T-helper 1 cell treated with Interleukin-12 subunit alpha and Interleukin-12 subunit beta and Interleukin-4 antibody, amounts not matched to agents 30 ng/mL and 1 ng/mL, for 36 hours (primary cell): ENCODE measurements at regions not wholly inside any gene's neighbourhood (a gene's known extent, or its start where the extent isn't known, plus 50 kb on each side); places are given as distances from the start of the nearest gene placed in this dataset.
"Not testable (repeated sequence)": the region's sequence is repeated elsewhere in the genome, so short reads cannot be mapped to it uniquely, and the experiment has no call there.

Experiments
- intact Hi-C: fragments of 100-400 bp; cut with micrococcal nuclease; formaldehyde crosslinking; loops from one replicate; pipeline ENCODE4 v1.15.1; 2024

DNA sequence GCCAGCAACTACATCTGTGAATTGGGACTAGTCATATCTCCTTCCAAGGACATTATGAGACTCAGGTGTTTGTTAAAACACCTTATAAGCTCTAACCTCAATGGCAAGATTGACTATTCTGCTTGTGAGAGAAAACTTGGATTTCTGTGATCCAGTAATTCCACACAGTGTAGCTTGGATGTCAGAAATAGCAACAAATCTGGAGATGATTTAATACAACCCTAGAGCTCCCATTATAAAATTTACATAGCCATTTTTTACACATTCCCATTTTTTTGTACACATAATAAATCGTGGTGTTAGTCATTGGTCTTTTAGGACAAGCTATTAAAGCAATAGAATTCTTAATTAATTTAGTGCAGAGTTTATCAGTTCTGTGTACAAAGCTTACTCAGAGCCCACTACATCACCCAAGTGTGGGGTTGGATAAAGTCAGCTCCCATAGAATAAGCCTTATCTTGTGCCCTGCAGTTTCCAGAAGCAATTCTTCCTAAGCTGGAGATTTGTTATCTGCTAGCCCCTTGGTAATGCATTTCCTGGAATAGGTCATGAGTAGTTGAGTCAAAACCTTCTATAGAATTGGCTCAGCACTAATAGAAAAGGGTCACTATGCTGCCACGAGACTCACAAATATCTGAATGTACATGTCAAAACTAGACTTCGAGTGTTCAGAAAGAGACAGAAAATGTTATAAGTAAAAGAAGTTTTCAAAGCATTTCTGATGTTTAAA is 434.0 kb upstream of the RUNX1 start:
- intact Hi-C loops = no loop called here

DNA sequence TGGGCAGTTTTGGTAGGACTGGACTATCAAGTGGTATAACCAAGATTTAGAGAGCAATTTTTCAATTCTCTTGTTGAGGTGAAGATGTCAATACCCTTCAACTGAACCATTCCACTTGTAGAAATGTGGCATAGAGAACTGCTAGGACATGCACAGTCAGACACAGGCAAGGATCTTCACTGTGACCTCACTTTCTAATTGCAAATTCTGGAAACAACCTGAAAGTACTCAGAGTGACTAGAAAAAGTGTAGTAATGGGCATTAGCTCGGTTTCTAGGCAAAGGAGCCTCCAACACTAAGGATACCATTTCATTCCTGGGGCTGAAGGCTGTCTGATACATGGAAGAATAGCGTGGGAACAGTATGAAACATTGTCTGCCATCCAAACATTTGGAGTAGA is 433.0 kb upstream of the RUNX1 start:
- intact Hi-C loops = no loop called here

DNA sequence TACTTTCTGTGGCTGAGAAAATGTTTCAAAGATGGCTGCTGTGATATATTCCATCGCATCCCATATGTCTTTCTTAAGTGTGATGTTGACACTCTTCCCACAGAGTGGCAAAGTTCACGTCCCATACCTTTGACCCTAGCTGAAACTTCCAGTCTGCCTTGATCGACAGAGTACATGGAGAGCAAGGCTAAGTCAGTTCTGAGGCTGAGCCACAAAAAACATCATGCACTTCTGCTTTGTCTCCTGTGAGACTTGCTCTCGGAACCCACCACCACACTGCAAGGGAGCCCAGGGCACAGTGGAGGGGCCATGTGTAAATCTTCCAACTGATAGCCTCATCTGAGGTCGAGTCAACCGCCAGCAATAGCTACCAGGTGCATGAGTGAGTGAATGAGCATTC is 431.9 kb upstream of the RUNX1 start:
- intact Hi-C loops = no loop called here

DNA sequence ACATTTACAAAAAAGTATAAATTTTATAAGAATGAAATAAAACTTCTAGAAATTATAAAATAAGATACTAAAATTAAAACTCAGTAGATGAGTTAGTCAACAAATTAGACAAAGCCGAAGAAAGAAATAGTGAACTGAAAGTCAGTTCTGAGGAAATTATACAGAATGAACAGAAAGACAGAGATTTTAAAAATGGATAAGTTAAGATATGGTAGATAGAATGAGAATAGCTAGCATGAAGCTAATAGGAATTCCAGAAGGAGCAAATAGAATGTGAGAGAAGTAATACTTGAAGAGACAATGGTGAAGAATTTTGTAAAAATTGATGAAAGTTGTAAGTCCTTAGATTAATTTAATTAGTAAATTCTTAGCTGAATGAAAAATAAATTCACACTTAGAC is 430.4 kb upstream of the RUNX1 start:
- intact Hi-C loops = loop anchor here (2.0 to 5.0 kb wide), 2 partner anchors 257 to 592 kb away; no protein-coding TSS in a partner anchor

DNA sequence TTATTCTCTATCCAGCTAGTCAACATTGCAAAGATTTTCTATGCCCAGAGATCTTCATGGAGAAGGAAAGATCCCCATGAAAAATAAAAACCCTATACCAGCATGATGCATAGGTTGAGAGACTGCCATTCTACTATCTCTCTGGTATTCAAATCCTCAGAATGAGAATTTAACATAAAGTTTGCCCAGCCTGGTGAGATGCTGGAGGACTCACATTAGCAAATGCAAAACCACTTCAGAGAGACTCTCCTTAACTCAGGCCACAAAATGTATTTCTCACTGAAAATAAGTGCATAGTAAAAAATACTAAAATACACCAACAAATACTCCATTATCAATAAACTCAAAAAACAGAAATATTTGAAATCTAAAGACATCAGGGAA is 430.0 kb upstream of the RUNX1 start:
- intact Hi-C loops = loop anchor here (2.0 to 5.0 kb wide), 2 partner anchors 256 to 592 kb away; no protein-coding TSS in a partner anchor

DNA sequence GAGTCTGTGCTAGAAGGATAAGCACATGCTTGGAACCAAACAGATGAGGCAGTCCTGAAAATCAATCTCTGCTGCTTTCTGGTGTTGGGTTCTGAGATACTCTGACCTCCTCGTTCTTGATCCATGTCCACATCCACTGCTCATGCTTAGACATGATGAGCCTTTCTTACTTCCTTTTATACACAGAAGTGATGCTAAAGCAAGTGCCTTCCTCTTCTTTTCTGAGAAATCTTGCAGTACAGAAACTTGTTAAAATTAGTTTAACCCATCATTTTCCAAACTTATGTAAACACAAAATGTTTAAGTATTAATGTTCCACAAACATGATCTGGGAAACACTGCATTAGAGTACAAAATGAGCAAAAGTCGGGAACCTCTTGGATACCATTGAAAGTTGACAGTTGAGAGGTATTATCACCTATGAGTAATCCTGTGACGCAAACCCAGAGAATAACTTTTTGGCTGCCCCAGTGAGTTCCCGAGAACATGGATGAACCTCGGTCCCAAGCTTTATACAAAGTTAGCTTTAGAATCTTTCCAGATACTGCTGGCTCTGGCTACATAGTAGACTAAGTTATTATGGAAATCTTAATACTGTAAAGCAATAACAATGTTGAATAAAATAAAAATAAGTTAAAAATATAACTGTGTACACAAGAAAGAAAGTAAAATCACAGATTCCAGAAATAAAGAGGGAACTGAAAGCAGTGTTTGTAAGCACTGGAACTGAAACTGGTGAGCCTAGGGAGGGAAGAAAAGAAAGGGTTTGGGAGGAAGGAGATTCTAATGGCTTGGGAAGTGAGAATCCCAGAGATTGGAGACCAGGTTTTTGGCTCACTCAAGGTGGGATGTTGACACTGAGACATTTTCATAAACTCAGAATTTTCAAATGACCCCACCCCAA is 429.3 kb upstream of the RUNX1 start:
- intact Hi-C loops = loop anchor here (2.0 to 5.0 kb wide), 2 partner anchors 256 to 591 kb away; no protein-coding TSS in a partner anchor

DNA sequence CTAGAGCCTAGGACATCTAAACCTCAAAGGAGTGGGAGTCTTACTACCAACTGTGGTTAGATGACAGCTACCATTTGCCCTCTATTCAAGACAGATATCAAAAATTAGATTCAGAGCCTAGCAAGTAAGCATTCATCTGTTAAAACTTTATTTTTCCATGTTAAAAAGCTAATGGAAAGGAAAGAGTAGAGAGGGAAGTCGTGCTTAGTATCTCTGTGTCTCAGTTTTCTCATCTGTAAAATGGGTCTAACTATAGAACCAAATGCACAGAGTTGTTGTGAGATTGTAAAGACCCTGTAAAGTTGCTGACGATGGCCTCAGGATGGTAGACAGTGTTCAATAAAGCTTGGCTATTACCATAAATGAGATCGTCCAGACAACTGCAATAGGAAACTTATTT is 428.5 kb upstream of the RUNX1 start:
- intact Hi-C loops = loop anchor here (2.0 to 5.0 kb wide), 3 partner anchors 25 to 590 kb away; no protein-coding TSS in a partner anchor

DNA sequence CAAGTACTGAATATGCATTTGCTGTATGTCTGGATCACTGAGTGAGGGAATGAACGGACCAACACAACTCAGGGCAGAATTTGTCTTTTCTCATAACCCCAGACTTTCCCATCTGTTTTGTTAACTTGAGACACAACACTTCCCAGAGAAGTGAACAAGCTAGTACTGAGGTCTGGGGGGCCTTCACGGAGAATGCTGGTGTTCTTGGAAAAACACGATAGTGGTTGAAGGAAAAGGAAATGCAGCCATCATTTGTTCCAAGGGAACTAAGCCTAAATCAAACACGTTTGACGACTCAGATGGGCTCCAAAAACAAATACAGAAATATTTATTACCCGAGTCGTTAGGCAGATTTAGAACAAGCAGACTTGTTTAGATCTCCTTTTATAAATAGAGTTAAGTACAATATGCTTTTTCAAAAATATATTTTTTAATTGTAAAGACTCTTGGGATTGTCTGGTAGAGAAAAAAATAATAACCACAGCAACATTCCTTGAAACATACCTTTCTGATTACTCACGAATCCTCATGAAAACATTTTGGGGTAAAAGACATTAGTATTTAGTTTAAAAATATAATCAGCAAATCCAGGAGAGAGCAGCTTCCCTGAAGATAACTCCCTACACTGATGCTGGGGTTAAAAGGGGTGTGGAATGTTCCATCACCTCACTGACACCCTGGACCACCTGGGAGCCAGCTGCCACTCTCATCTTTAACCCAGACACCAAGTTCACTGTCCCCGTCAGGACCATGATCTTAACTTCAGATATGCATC is 427.7 kb upstream of the RUNX1 start:
- intact Hi-C loops = loop anchor here (2.0 to 5.0 kb wide), 2 partner anchors 26 to 590 kb away; no protein-coding TSS in a partner anchor

DNA sequence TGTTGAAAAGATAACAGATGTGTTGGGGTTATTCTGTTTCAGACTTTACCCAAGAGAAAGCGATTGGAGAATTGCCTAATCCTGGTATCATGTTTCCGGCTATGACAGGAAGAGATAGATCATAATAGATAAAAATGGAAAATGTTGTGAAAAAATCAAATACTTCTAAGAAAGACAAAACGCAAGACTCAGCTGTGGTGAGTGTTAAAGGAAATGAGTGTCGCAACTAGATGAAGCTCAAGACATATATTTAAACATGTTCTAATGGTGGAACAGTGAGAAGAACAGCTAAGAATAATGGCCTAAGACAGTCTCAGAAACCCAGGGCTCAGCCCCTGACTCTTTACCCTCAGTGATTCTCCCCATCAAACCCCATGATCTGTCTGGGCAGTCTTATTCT is 426.7 kb upstream of the RUNX1 start:
- intact Hi-C loops = loop anchor here (1.0 to 5.0 kb wide), 4 partner anchors 18 to 588 kb away; no protein-coding TSS in a partner anchor

DNA sequence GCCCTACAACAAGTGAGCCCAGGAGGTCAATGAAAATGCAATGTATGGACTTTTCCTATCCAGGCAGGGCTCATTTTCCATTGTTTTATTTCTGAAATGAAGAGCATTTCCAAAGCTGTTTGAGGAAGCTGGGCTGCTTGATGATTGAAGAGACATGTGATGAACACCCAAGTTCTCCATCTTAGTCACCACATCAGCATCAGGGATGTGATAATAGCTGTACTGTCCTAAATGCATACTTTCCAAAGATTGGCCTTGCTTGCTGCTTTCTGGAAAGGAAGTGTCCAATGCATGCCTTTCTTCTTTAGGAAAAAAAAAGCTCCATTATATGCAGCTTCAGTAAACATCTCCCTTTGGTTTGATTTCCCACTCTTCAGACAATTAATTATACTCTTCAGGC is 425.9 kb upstream of the RUNX1 start:
- intact Hi-C loops = loop anchor here (1.0 to 5.0 kb wide), 3 partner anchors 18 to 588 kb away; no protein-coding TSS in a partner anchor

DNA sequence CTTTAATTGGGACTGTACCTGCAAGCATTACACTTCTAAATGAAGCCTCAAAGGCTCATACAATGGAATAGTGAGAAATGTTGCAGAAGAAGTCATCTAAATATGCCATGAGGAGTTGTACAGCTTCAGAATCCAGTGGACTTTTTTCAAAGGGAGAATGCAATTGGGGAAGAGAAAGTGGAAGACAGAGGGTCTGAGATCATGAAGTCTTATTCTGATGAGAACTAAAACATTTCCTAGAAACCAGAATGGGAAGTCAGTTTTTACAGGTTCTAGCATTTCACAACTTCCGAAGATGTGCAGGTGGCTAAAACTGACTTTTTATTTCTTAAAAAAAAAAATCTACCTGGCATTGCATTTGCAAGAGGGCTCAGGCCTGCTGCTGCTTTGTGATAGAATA is 424.4 kb upstream of the RUNX1 start:
- intact Hi-C loops = no loop called here

DNA sequence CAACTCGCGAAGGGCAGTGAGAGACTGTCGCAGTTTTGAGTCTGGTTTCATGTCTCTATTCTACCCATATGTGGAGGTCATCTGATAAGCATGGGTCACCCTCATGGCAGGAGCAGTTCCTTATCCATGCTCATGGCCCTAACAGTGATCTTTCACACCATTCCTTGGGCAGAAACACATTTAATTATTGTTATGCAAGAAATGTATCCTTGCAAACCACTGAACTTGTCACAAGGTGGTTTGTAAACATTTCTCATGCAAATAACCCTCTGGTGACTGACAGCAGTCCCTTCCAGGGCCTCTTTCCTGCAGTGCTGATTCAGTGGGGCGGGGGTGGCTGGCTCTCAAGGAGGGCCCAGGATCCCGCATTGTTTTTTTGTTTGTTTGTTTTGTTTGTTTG is 421.4 kb upstream of the RUNX1 start:
- intact Hi-C loops = no loop called here

DNA sequence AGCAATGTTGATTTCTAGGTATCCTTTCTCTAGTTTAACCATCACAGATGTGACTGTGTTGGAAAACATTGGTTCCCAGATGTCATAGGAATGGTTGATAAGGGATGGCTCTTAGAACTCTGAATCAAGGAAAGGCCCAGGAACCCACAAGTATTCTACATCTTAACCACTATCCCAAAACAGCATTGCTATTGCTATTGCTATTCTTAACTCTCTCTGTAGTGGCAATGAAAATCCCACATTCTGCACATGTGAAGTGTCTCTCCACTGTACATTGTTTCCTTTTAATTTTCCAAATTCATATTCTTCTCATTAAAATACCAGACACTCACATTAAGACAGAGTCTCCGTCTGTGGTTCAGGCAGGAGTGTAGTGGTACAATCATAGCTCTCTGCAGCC is 420.4 kb upstream of the RUNX1 start:
- intact Hi-C loops = no loop called here

DNA sequence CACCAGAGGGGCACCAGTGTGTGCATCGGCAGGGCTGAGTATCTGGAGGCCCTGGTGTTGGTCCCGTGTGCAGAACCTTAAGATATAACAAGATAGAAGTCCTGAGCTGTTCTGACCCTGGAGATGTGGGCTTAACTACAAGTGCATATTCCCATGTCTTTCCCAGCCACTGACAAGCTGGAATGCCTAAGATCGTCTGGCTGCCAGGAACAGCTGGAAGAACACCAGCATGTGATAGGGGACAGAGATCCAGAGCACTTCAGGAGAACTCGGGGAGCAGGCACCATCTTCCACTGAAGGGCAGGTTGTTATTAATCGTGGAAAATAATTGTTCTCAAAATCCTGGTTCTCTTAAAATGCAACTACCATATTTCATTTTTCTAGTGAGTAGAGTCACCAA is 419.9 kb upstream of the RUNX1 start:
- intact Hi-C loops = no loop called here

DNA sequence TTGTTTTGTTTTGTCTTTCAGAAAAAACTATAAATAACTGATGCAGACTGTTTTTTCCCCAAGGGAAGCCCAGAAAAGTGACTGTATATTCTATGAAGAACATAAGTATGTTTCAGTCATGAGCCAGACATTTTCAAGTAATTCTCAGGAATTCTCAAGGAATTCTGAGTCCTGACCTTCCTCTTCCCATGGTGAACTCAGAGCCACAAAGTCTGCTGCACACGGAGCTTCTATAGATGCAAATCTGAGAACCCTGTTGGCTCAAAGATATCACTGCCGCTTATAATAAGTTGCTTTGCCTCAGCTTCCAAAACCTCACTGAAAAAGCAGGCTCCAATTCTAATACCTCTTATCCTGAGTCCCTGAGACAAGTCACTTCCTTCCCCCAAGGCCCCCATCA is 418.5 kb upstream of the RUNX1 start:
- intact Hi-C loops = no loop called here

DNA sequence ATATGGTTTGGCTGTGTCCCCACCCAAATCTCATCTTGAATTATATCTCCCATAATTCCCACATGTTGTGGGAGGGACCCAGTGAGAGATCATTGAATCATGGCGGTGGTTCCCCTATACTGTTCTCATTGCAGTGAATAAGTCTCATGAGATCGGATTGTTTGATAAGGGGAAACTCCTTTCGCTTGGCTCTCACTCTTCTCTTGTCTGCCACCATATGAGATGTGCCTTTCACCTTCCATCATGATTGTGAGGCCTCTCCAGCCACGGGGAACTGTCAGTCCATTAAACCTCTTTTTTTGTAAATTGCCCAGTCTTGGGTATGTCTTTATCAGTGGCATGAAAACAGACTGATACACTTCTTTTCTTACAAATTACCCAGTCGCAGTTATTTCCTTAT is 417.6 kb upstream of the RUNX1 start:
- intact Hi-C loops = not testable (repeated sequence)

DNA sequence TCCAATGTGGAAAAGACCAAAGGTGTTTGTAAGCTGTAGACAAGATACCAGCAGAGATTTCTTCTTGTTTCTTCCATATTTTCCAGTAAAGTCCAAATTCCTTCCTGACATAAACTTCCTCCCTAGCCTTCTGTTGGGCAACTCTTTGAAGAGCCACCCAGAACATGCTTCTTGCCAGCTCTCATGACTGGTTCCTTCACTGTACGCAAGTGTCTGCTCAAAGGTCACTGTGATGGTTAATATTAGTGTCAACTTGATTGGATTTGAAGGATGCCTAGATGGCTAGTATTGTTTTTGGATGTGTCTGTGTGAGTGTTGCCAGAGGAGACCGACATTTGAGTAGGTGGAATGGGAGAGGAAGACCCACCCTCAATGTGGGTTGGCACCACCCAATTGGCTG is 416.6 kb upstream of the RUNX1 start:
- intact Hi-C loops = no loop called here

DNA sequence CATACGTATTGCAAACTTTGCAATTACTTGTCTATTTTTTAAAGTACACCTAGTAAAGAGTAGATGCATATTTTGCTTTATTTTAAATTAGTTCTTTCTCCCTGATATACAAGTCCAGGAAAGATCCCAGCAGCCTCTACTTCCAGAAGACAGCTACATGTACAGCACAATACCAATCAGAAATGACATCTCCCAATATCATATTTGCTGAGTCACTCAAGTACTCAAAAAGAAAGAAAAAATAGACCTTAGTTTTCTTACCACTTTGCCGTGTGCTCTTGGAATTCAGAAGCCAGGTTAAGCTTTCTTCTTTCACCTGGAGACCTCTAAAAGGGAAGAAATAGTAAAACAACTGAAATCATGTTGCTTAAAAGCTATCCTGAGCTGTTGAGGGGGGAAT is 412.6 kb upstream of the RUNX1 start:
- intact Hi-C loops = no loop called here

DNA sequence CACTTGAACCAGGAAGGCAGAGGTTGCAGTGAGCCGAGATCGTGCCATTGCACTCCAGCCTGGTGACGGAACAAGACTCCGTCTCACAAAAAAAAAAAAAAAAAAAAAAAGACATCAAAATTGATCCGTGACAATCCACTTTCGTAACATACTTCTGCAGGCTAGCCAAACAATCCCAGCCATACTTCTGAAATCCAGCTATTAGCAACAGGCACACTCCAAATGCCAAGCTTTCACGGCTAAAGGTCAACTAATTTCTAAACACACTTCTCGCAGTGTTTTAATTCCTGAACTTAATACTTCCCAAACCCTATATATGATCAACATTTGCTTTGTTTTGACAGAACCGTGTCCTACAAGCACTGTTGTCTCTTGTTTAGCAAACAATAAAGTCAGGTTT is 411.3 kb upstream of the RUNX1 start:
- intact Hi-C loops = no loop called here

DNA sequence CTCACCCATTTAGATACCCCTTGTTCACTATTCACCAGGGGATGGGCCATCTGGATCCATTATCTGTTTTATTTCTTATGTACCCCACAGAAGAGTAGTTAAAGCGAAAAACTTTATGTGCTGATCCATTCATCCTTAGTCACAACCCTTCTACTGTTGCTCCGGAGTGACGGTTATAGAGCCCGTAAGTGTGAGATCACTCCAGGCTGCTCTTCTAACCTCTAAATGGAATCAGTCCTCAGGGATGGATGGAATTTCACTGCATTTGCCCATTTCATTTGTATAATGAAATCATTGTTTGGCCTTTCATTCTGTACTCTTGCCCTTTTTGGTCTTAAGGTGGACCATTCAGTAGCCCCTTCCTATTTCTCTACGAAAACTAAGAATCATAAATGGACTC is 409.3 kb upstream of the RUNX1 start:
- intact Hi-C loops = no loop called here

DNA sequence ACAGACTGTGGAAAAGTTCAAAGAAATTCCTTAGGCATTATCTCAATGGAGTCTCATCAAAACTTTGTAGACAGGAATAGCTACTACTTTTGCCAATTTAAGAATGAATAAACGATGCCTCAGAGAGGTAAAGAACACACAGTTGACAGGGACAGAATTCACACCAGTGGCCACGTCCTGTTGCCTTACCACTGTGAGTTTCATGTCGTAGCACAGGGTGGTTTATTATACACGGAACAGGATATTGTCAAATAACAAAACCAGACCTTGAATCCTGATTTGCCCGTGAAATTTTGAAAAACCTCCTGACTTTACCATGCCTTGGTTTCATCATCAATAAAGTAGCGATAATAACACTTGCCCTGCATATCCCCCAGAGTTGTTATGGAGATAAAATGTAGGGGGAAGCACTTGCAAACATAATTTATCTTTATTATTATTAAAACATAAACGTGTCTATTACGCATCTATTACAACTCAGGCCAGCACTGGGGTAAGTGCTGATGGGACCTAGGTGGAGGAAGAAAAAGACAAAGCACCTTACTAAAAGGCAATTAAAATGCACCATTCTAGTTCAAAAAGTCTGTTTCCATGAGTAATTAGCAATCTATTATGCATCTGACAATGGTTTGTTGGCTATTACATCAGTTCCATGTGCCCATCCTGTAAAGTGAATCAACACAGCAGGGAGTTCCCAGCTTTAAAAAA is 408.1 kb upstream of the RUNX1 start:
- intact Hi-C loops = loop anchor here (1.0 kb wide), 1 partner anchor 18 kb away; no protein-coding TSS in a partner anchor
